Vagina (tissue), 2 donors: ENCODE measurements at regions not wholly inside any gene's neighbourhood (a gene's known extent, or its start where the extent isn't known, plus 50 kb on each side); places are given as distances from the start of the nearest gene placed in this dataset.

Experiments
- POLR2A ChIP-seq, 2 donors: fragments of 450-650 bp; IDR thresholded peaks; one replicate each; pipeline ENCODE4 v1.6.1; 2017; ENCODE audit warnings: antibody characterized with exemption in 2 of 2, mild to moderate bottlenecking in 2 of 2, moderate library complexity in 2 of 2
- POLR2AphosphoS5 ChIP-seq, 2 donors: sonication (generic); formaldehyde crosslinking; IDR thresholded peaks; one replicate each; pipeline ENCODE4 v1.9.0; 2017; ENCODE audit warnings: antibody characterized with exemption in 2 of 2, mild to moderate bottlenecking in 2 of 2, low read depth in 1 of 2; ENCODE audit not compliant: insufficient read depth in 1 of 2
- TF ChIP-seq, protein P1 (sequence below), 3 experiments: fragments of 450-650 bp in 2 of 3; fragments of 200-600 bp in 1 of 3; sonication (generic) in 1 of 3; IDR thresholded peaks; one replicate each; pipeline ENCODE4 v1.5.1; 2017 to 2019; ENCODE audit warnings: antibody characterized with exemption in 3 of 3, mild to moderate bottlenecking in 2 of 3, moderate library complexity in 2 of 3

DNA sequence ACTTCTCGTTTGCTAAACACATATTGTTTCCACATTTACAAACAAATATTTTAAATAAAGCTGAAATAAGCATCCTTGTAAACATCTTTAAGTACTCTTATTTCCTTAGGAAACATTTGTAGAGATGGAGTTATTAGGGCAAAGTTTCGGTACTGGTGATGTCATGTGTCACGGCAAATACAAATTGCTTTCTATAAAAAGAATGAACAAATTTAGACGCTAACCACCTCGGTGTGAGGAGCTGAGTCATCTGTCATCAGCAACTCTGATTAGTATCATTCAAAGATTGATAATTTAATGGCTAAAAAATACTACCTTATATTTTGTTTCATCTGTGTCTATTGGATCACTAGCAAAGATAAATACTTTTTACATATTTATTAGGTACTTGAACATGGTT lies 982.0 kb downstream of the VRK1 start:
- no peak for TF ChIP-seq POLR2A (IDR thresholded peaks at IDR 0.05)
- TF ChIP-seq, protein P1, sequence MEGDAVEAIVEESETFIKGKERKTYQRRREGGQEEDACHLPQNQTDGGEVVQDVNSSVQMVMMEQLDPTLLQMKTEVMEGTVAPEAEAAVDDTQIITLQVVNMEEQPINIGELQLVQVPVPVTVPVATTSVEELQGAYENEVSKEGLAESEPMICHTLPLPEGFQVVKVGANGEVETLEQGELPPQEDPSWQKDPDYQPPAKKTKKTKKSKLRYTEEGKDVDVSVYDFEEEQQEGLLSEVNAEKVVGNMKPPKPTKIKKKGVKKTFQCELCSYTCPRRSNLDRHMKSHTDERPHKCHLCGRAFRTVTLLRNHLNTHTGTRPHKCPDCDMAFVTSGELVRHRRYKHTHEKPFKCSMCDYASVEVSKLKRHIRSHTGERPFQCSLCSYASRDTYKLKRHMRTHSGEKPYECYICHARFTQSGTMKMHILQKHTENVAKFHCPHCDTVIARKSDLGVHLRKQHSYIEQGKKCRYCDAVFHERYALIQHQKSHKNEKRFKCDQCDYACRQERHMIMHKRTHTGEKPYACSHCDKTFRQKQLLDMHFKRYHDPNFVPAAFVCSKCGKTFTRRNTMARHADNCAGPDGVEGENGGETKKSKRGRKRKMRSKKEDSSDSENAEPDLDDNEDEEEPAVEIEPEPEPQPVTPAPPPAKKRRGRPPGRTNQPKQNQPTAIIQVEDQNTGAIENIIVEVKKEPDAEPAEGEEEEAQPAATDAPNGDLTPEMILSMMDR (IDR thresholded peaks at IDR 0.05) = no peak
- TF ChIP-seq POLR2AphosphoS5 (IDR thresholded peaks at IDR 0.05; ENCODE audit: insufficient read depth in 1 of 2, low read depth in 1 of 2) = no peak
